Kidney epithelial cell (primary cell): ENCODE measurements at regions not wholly inside any gene's neighbourhood (a gene's known extent, or its start where the extent isn't known, plus 50 kb on each side); places are given as distances from the start of the nearest gene placed in this dataset.

Source experiments
- DNase-seq: peaks from one replicate; pipeline ENCODE4 v3.0.0-alpha.2; 2010; ENCODE audit warnings: low read depth
- H3K27me3 ChIP-seq: 2 replicates; pipeline ENCODE4 v1.6.0; 2011; ENCODE audit warnings: low read length; ENCODE audit not compliant: control insufficient read depth, insufficient read depth
- H3K36me3 ChIP-seq: 2 replicates; pipeline ENCODE4 v1.5.1; 2011; ENCODE audit warnings: low read length; ENCODE audit not compliant: control insufficient read depth, insufficient read depth
- H3K4me3 ChIP-seq: 2 replicates; pipeline ENCODE4 v1.5.1; 2011; ENCODE audit warnings: low read depth, mild to moderate bottlenecking, control low read depth, low read length
- CTCF ChIP-seq: IDR thresholded peaks from 2 replicates; pipeline ENCODE4 v1.5.1; 2011; ENCODE audit warnings: mild to moderate bottlenecking, moderate library complexity, low read length, control low read depth, inconsistent platforms; ENCODE audit not compliant: insufficient read depth, poor library complexity, severe bottlenecking

GRCh38 chr17:13704333-13704732, 102.6 kb upstream of the HS3ST3A1 start:
- TF ChIP-seq CTCF = no peak
- H3K27me3 ChIP-seq = no peaks in the 10 kb centered on the region
- no peaks in the 10 kb centered on the region for H3K36me3 ChIP-seq
- H3K4me3 ChIP-seq = no peak overlapping the region
- no peak for DNase-seq

- no peak for TF ChIP-seq CTCF
Observed at GRCh38 chr17:13705221-13705620, 103.5 kb upstream of the HS3ST3A1 start.

GRCh38 chr17:13721705-13722104, 120.0 kb upstream of the HS3ST3A1 start:
- no peak for DNase-seq
- no peaks in the 10 kb centered on the region for H3K36me3 ChIP-seq
- no peak for TF ChIP-seq CTCF
- no peak overlapping the region for H3K4me3 ChIP-seq
- no peaks in the 10 kb centered on the region for H3K27me3 ChIP-seq

More at GRCh38 chr17:13705221-13705620, 103.5 kb upstream of the HS3ST3A1 start:
- Histone ChIP-seq H3K4me3 (no peak overlapping the region), H3K36me3 (no peaks in the 10 kb centered on the region), H3K27me3 (no peaks in the 10 kb centered on the region)
- DNase-seq = no peak

GRCh38 chr17:13725288-13725990, 123.7 kb upstream of the HS3ST3A1 start:
- DNase-seq = no peak
- H3K27me3 ChIP-seq = no peaks in the 10 kb centered on the region
- no peak overlapping the region for H3K4me3 ChIP-seq
- TF ChIP-seq CTCF = no peak
- no peaks in the 10 kb centered on the region for H3K36me3 ChIP-seq

- no peaks in the 10 kb centered on the region for H3K27me3 ChIP-seq
- TF ChIP-seq CTCF = no peak
- no peak overlapping the region for H3K4me3 ChIP-seq
- no peaks in the 10 kb centered on the region for H3K36me3 ChIP-seq
- no peak for DNase-seq
Observed at GRCh38 chr17:13727441-13728171, 125.9 kb upstream of the HS3ST3A1 start.

- TF ChIP-seq CTCF = no peak
- Histone ChIP-seq H3K27me3 (no peaks in the 10 kb centered on the region), H3K36me3 (no peaks in the 10 kb centered on the region), H3K4me3 (no peak overlapping the region)
- DNase-seq = no peak
Observed at GRCh38 chr17:13728781-13729180, 127.1 kb upstream of the HS3ST3A1 start.
